ENCODE measurements at regions not wholly inside any gene's neighbourhood (a gene's known extent, or its start where the extent isn't known, plus 50 kb on each side); places are given as distances from the start of the nearest gene placed in this dataset.
A peak's percentile ranks its signal among the peaks of the same experiment; 100 is the strongest.

DNA sequence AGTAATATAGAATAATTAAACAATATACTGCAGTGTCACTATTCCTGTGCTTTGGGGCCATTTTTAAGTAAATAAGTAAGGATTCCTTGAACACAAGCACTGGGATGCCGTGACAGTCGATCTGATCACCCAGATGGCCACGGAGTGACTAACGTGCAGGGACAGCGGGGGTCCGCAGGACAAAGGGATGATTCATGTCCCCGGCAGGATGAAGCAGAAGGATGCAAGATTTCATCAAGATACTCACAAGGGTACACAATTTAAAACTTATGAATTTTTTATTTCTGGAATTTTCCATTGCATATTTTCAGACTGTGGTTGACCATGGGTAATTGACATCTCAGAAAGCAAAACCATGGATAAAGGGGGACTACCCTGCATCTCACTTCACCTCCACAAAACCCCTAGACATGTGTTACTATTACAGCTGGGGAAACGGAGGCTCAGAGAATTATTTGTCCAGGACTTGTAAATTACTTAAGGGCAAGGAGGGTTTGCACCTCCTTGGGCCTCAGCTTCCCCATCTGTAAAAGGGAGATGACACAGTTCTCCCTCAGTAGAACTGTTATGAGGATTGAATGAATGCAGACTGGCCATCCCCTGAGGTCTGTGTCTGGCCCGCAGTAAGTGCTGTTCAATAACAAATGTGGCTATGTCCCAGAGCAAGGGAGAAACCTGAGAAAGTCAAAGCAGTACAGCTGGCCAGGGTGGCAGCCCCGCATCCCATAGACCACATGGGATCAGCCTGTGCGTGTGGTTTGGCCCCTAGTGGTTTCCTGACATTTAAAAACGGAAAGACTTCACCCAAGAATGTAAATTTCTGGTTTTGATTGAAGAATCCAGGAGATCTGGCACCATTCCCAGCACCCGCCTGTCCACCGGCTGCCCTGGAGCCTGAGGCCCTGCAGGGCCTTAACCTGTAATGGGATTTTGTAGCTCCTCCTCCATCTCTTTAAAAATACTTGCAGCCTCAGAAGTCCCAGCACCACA, 235.5 kb downstream of the BMP7 start (continued):
- TF ChIP-seq TBL1XR1 (IDR thresholded peaks at IDR 0.05; ENCODE audit: low read depth, low read length) (no peak), ZNF622 (IDR thresholded peaks at IDR 0.05) (no peak), ZNF687 (IDR thresholded peaks at IDR 0.05) (no peak), TAF1 (IDR thresholded peaks at IDR 0.05; ENCODE audit: borderline replicate concordance, low read depth, low read length) (no peak), SUZ12 (IDR thresholded peaks at IDR 0.05; ENCODE audit: unreplicated experiment) (no peak)

GRCh38 chr20:57031867-57032355, 234.5 kb downstream of the BMP7 start:
- in situ Hi-C loops (cut with MboI), result no loop called here
- BruUV-seq (replicated peaks), result no TSS peak
- no peaks in the 10 kb centered on the region for H3K27me3 ChIP-seq (replicated peaks in 1 of 2; ENCODE audit: control insufficient read depth in 2 of 2, insufficient read depth in 2 of 2, low read length in 1 of 2)
- no peaks in the 10 kb centered on the region for H3K36me3 ChIP-seq (ENCODE audit: control insufficient read depth in 2 of 2, insufficient read depth in 2 of 2, low read length in 1 of 2)
- H2AFZ ChIP-seq (ENCODE audit: control insufficient read depth, low read depth, low read length), result no peak overlapping the region
- ChIA-PET RAD21 (ENCODE audit: unreplicated experiment) (no interaction called here), CTCF (no interaction called here), SMC1A (ENCODE audit: uncharacterized antibody, unreplicated experiment) (no interaction called here), POLR2A (no interaction called here)
- H3K4me1 ChIP-seq (ENCODE audit: control insufficient read depth, insufficient read depth, low read length), result no peaks in the 10 kb centered on the region
- no peaks in the 10 kb centered on the region for H4K20me1 ChIP-seq (ENCODE audit: control insufficient read depth, insufficient read depth)
- no peak for DNase-seq (ENCODE audit: low read depth, low spot score)
- no peak overlapping the region for H3K27ac ChIP-seq (ENCODE audit: control insufficient read depth, insufficient read depth)
- no peak overlapping the region for H3K4me2 ChIP-seq (ENCODE audit: control insufficient read depth, insufficient read depth)
- WGBS (ENCODE audit: insufficient coverage, insufficient replicate concordance, low lambda C conversion rate, missing lambda C conversion rate), result 22% methylated on average over 2 of the region's 2 CpGs
- ATAC-seq, result no peak
- no peaks in the 10 kb centered on the region for H3K79me2 ChIP-seq (ENCODE audit: control insufficient read depth, insufficient read depth, low read length)
- intact Hi-C loops (cut with micrococcal nuclease; ENCODE audit: unreplicated experiment), result no loop called here
- FAIRE-seq, result peak; percentile 97
- H3K4me3 ChIP-seq, result no peak overlapping the region
- no peak overlapping the region for H3K9ac ChIP-seq (ENCODE audit: control insufficient read depth, insufficient read depth, low read length)
- peaks cover 2% of the 10 kb centered on the region; the same call in 1 of the 3 replicates for H3K9me3 ChIP-seq (replicated peaks; ENCODE audit: control insufficient read depth, insufficient read depth, low read length)
- no peak for TF ChIP-seq BRCA1 (IDR thresholded peaks at IDR 0.05; ENCODE audit: low read depth, low read length)
- no peak for TF ChIP-seq PRDM15 (CRISPR knock-in tag; IDR thresholded peaks at IDR 0.05)
- TF ChIP-seq, protein P1, sequence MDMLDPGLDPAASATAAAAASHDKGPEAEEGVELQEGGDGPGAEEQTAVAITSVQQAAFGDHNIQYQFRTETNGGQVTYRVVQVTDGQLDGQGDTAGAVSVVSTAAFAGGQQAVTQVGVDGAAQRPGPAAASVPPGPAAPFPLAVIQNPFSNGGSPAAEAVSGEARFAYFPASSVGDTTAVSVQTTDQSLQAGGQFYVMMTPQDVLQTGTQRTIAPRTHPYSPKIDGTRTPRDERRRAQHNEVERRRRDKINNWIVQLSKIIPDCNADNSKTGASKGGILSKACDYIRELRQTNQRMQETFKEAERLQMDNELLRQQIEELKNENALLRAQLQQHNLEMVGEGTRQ (IDR thresholded peaks at IDR 0.05; ENCODE audit: borderline replicate concordance, low read depth, low read length), result no peak
